ENCODE measurements at regions not wholly inside any gene's neighbourhood (a gene's known extent, or its start where the extent isn't known, plus 50 kb on each side); places are given as distances from the start of the nearest gene placed in this dataset.

- no peak for DNase-seq (ENCODE audit: low spot score)
Observed at GRCh38 chr16:5381481-5381880, 283.9 kb upstream of the EEF2KMT start.

GRCh38 chr16:5379954-5380353 is 282.4 kb upstream of the EEF2KMT start:
- DNase-seq (ENCODE audit: low spot score) = no peak

DNA sequence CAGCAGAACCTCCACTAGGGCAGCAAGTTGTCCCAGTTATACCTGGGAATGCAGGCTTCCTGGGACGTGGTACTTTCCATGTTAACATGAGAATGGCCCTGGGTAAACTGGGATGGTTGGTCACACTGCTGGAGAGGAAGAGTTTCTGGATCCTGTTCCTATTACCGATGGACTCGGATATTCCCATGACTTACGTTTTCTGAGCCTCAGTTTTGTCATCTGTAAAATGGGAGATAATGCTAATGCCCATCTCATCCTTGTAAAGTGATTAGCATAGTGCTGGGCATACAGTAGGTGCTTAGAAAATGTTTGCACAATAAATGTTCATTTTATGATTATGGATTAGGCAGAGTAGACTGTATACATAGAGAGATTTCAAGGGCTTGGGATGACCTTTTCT is 280.9 kb upstream of the EEF2KMT start:
- DNase-seq (ENCODE audit: low spot score) = no peak

DNA sequence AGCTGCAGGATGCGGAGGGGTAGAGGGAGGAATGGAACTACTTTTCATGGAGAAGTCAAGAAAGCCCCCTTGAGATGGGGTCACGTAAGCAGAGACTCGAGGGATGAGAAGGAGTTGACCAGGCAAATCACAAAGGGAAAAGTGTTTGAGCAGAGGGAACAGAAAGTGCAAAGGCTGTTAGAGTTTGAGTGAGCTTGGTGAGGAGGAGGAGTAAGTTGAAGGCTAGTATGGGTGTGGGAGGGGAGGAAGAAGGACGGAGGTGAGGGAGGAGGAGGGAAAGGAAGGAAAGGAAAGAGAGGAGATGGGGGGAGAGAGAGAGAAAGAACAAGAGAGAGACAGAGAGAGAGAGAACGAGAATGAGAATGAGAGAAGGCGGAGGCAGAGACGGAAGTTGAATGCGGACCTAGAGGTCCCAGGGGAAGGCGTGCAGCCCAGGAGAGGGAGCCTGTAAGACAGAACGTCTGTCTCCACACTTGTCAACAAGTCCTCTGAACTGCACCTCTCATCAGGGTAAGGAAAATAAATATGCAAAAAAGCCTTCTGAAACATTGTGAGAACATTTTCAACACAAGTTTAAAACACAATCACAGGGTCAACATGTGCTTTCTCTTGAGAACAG is 279.8 kb upstream of the EEF2KMT start:
- DNase-seq (ENCODE audit: low spot score) = no peak

DNA sequence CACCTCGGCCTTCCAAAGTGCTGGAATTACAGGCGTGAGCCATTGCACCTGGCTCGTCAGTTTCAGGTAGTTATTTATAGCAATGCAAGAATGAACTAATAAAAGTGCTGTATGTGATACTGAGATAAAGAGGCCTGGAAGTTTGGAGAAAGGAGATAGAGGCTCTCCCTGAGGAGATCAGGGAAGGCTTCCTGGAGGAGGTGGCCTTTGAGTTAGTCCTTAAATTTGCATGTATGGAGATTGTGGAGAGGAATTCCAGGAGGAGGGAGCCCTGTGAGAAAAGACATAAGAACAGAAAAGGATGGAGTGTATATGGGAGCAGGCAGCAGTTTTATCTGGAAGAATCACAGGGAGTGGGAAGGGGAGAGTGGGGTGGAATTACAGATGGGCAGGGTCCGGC is 276.6 kb upstream of the EEF2KMT start:
- no peak for DNase-seq (ENCODE audit: low spot score)

- no peak for DNase-seq (ENCODE audit: low spot score)
Observed at GRCh38 chr16:5367951-5368350, 270.4 kb upstream of the EEF2KMT start.

- DNase-seq (ENCODE audit: low spot score) = no peak
Observed at GRCh38 chr16:5366126-5366525, 268.5 kb upstream of the EEF2KMT start.

DNA sequence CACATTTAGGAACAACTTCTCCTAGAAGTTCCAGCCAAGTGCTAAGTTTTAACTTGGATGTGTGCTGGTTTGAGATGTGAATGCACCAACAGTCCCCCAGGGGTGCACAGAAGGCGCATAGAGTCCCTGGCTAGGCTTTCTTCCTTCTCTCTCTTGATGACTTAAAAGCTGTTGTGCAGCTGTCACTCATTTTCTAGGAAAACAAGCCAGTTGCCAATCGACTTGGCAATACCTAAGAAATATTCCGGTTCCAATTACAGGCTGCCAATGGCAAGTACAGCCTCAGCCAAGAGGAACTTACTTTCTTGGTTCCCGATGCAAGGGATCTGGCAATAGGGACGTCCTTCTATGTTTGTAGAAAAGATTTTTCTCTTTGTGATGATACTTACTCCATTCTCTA is 266.6 kb upstream of the EEF2KMT start:
- DNase-seq (ENCODE audit: low spot score) = no peak

DNA sequence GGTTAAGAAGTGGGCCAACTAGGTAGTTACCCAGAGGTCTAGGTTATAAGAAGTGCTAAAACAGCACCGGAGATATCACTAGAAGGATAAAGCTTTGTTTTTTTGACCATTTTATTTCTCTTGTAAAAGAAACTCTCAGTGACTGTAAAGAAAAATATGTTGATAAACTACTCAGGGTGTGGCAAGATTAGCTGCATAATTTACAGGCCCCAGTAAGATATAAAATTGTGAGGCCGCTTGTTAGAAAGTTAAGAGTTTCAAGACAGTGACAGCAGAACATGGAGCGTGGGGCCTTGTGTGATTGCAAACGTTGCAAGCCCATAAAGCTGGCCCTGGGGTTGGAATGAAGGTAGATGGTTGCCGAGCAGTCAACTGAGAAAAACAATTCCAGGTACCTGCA is 263.7 kb upstream of the EEF2KMT start:
- DNase-seq (ENCODE audit: low spot score) = no peak

DNA sequence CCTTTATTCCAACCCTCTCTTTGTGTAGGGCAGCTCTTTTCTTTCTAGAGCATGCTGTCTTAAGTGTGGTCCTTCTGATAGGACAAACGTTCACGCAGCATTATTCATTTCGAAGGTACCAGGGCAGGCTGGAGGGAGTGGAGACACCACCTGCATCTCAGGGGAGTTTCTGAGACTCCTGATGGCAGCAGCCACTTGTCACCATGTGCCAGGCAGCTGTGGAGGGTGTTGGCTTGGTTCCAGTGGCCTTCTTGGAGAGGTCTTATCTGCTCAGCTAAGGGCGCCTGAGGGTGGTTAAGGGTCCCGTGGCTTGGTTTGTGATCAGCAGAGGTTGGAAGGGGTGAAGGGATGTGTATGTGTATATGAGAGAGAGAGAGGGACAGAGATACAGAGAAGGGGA is 257.1 kb upstream of the EEF2KMT start:
- no peak for DNase-seq (ENCODE audit: low spot score)

- DNase-seq (ENCODE audit: low spot score) = no peak
Observed at GRCh38 chr16:5349670-5350517, 252.3 kb upstream of the EEF2KMT start.

GRCh38 chr16:5349101-5349500 is 251.5 kb upstream of the EEF2KMT start:
- no peak for DNase-seq (ENCODE audit: low spot score)

- no peak for DNase-seq (ENCODE audit: low spot score)
Observed at GRCh38 chr16:5347561-5347960, 250.0 kb upstream of the EEF2KMT start.

DNA sequence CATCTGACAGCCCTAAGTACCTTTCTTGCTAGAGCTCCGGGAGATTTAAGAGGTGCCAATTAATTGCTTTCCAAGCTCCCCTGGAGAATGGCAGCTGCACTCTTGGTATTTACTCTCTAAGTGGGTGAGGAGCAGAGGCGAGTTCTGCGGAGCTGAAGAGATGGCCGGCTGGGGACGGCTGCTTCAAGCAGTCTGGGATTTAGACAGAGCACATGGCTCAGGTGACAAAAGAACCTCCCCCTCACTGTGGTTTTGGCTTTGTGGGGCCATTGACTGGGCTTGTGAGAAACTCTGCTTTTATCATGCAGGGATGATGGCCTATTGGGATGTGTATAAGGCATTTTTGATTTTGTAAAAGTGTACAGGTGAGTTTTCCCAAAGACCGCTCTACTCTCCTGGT is 239.3 kb upstream of the EEF2KMT start:
- DNase-seq (ENCODE audit: low spot score) = no peak

DNA sequence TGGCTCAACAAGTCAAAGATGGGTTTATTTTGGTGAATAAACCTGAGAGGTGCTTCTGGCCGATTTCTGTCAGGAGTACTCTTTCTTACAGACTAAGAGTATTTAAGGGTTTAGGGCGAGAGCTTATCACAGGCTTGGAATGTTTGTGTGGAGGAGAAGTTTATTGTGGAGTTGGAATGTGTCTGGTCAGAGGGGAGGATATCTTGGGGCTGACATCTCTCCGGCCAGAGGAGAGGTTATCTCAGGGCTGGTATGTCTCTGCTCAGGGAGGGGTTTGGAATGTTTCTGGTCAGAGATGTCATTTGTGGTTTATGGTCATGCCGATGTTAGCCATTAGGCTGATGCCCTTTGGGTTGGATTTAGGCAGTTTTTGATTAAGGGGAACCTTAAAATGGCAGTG is 236.4 kb upstream of the EEF2KMT start:
- DNase-seq (ENCODE audit: low spot score) = no peak

- DNase-seq (ENCODE audit: low spot score) = no peak
Observed at GRCh38 chr16:5333126-5333525, 235.5 kb upstream of the EEF2KMT start.

GRCh38 chr16:5330058-5330457 is 232.5 kb upstream of the EEF2KMT start:
- no peak for DNase-seq (ENCODE audit: low spot score)

DNA sequence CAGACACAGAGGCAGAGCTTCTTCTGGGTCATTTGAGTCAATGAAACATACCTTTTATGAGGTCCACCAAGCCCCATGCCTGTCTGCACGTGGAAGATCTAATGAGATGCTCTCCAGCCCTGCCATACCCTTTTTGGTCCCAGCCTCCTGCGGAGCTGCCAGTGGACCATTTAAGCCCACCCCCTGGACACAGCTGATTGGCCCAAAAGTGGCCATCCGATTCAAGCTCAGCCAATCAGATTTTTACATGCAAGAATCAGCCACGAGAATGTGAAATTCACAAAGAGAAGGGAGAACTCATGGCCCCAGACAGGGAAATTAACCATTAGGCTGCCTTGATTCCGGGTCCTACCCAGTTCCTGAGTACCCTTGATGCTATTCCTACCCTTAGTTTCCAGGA is 231.0 kb upstream of the EEF2KMT start:
- DNase-seq (ENCODE audit: low spot score) = no peak

GRCh38 chr16:5326395-5326794 is 228.8 kb upstream of the EEF2KMT start:
- no peak for DNase-seq (ENCODE audit: low spot score)

DNA sequence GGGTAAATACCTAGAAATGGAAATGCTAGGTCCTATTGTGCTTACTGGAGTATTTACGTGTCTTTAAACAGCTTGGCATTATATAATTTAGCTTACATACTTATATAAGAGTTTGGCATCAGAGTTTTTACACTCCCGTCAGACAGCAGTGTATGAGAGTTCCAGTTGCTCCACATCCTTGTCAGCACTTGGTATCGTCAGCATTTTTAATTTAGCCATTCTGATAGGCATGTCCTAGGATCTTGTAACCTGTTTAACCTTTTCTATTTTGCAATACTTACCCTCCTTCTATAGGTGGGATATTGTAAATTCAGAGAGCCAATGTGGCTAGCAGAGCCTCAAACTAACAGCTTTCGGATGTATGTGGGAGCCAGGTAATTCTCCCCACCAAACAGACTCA is 228.3 kb upstream of the EEF2KMT start:
- DNase-seq (ENCODE audit: low spot score) = no peak

GRCh38 chr16:5323284-5324141 is 225.9 kb upstream of the EEF2KMT start:
- no peak for DNase-seq (ENCODE audit: low spot score)

- no peak for DNase-seq (ENCODE audit: low spot score)
Observed at GRCh38 chr16:5321930-5322329, 224.3 kb upstream of the EEF2KMT start.

- no peak for DNase-seq (ENCODE audit: low spot score)
Observed at GRCh38 chr16:5319799-5320198, 222.2 kb upstream of the EEF2KMT start.

Measured in ureter (tissue), 1 donor.